ENCODE measurements at regions not wholly inside any gene's neighbourhood (a gene's known extent, or its start where the extent isn't known, plus 50 kb on each side); places are given as distances from the start of the nearest gene placed in this dataset.

DNA sequence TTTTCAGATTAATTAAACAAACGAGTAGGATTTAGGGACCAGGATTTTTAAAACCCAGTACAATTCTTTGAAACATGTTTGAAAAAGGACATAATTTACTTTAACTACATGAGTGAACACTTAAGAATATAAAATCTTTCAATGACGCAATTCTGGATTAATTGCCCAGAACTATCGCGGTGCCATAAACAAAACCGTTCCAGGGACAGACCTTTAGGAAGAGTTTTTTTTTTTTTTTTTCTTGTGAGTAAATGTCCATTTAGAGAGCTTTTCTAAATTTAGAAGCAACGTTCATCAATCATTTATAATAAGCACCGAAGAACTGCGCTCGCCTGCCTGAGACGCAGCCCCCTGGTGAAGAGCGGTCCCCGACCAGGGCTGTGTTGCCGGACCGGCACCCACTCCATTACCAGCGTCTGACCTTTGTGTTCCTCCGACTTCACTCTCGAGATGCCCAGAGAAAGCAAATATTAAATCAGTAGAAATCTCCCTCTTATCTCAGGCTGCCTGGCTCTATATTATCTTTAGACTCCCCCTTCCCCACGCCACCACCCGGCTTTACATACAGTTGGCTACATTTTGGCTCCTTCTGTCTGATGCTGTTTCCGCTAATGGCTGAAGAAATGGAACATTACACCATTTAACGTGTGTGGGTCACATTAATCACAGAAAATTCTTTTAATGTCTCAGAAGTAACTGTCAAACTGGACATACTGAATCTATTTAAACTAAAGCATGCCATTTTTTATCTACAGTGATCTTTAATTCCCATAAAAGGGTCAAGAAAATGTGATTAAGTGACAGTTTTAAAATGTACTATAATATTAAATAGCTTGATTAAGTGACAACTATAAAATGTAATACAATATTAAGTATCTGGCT, 364.0 kb upstream of the MEIS1 start:
- TF ChIP-seq, protein P1, sequence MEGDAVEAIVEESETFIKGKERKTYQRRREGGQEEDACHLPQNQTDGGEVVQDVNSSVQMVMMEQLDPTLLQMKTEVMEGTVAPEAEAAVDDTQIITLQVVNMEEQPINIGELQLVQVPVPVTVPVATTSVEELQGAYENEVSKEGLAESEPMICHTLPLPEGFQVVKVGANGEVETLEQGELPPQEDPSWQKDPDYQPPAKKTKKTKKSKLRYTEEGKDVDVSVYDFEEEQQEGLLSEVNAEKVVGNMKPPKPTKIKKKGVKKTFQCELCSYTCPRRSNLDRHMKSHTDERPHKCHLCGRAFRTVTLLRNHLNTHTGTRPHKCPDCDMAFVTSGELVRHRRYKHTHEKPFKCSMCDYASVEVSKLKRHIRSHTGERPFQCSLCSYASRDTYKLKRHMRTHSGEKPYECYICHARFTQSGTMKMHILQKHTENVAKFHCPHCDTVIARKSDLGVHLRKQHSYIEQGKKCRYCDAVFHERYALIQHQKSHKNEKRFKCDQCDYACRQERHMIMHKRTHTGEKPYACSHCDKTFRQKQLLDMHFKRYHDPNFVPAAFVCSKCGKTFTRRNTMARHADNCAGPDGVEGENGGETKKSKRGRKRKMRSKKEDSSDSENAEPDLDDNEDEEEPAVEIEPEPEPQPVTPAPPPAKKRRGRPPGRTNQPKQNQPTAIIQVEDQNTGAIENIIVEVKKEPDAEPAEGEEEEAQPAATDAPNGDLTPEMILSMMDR (IDR thresholded peaks at IDR 0.05), result no peak
- TF ChIP-seq POLR2AphosphoS5 (IDR thresholded peaks at IDR 0.05), result no peak
- TF ChIP-seq EP300 (IDR thresholded peaks at IDR 0.05), result no peak
- no peak for TF ChIP-seq POLR2A (IDR thresholded peaks at IDR 0.05)
- no peaks in the 10 kb centered on the region for H3K27me3 ChIP-seq
- H3K4me1 ChIP-seq, result no peaks in the 10 kb centered on the region
- no peak overlapping the region for H3K4me3 ChIP-seq
- 71% methylated on average over 21 of the region's 21 CpGs for WGBS
- no peak for DNase-seq (ENCODE audit: low spot score in 2 of 2)
- no peaks in the 10 kb centered on the region for H3K9me3 ChIP-seq
- H3K36me3 ChIP-seq, result no peaks in the 10 kb centered on the region
- H3K27ac ChIP-seq, result no peak overlapping the region

DNA sequence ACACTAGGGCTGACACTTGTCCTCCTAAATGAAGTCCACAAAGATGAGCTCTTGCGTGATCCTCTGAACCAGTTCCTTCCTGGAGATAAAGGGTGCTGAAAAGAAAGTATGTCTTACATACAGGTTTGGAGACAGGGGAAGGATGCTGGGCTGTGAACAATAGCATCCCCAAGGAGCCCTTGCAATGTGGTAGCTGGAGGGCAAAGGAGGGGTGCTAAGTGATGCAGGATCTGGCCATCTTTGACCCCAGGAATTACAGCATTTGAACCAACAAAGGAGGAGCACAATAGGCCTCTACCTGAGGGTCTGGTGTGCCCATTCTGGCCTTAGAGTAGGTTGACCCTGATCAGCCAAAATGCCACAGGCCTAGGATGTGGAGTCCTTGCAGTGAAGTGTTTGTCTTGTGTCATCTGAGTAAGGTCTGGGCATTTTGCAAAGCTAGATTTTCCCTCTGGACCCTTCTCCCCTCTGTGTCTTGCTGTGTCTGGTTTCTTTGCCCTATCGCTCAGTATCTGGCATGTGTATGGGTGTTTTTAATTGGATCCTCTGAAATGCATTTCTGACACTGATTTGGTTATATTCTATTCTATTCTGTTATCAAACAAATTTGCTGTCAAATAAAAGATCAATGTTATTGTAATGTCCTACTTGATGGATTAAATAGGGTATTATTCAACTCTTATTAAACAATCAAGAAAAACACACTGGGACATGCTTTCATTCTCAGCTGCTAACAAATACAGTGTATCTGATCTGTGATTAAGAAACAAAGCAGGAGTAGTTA, 364.8 kb upstream of the MEIS1 start:
- H3K9me3 ChIP-seq, result no peaks in the 10 kb centered on the region
- H3K27me3 ChIP-seq, result no peaks in the 10 kb centered on the region
- no peaks in the 10 kb centered on the region for H3K4me1 ChIP-seq
- no peaks in the 10 kb centered on the region for H3K36me3 ChIP-seq
- 100% methylated on average over 2 of the region's 2 CpGs for WGBS
- DNase-seq (ENCODE audit: low spot score in 2 of 2), result no peak
- TF ChIP-seq POLR2A (IDR thresholded peaks at IDR 0.05) (no peak), POLR2AphosphoS5 (IDR thresholded peaks at IDR 0.05) (no peak), EP300 (IDR thresholded peaks at IDR 0.05) (no peak)
- TF ChIP-seq, protein P1 (IDR thresholded peaks at IDR 0.05), result no peak
- H3K4me3 ChIP-seq, result no peak overlapping the region
- no peak overlapping the region for H3K27ac ChIP-seq

DNA sequence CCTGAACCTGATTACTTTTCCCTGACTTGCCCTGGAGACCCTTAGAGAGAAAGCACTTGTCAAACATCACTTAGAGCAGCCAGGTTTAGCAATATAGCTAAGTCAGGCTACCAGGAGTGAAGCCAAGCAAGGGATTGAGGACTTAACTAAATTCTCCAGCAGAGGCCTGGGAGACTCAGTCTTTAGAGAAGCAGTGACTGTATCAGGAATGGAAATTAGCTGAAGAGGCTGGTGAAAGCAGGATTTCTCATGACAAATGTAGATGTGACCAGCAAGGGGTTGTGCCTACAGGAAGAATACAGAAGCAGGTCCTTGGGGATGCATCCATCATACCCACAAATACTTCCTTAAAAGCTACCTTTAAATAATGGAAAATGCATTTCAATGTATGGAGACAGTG, 368.9 kb upstream of the MEIS1 start:
- no peak for DNase-seq (ENCODE audit: low spot score in 2 of 2)
- H3K27me3 ChIP-seq, result no peaks in the 10 kb centered on the region
- no peak overlapping the region for H3K4me3 ChIP-seq

DNA sequence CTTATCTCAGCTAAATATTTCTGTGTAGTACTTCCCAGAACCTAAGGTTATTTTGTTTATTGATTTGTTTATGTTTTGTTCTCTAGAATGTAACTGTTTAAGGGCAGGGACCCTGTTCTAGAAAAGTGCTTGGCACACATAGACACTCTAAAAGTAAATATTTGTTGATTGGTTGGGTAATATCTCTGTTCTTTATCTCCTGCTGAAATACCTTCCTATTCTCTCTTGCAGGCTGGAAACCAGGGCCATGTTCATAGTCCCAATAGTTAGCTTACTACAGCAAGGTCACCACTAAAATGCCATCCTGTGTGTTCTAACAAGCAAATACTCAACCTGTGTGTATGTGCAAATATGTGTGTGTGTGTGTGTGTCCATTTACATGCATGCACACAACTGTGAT, 375.6 kb upstream of the MEIS1 start:
- H3K4me3 ChIP-seq, result no peak overlapping the region
- H3K4me1 ChIP-seq, result no peaks in the 10 kb centered on the region
- no peak for TF ChIP-seq POLR2AphosphoS5 (IDR thresholded peaks at IDR 0.05)
- TF ChIP-seq POLR2A (IDR thresholded peaks at IDR 0.05), result no peak
- TF ChIP-seq EP300 (IDR thresholded peaks at IDR 0.05), result no peak
- TF ChIP-seq, protein P1 (IDR thresholded peaks at IDR 0.05), result no peak
- DNase-seq (ENCODE audit: low spot score in 2 of 2), result no peak
- no peaks in the 10 kb centered on the region for H3K27me3 ChIP-seq
- H3K36me3 ChIP-seq, result no peaks in the 10 kb centered on the region
- H3K9me3 ChIP-seq, result no peaks in the 10 kb centered on the region
- no peak overlapping the region for H3K27ac ChIP-seq

More for the DNA sequence above, 368.9 kb upstream of the MEIS1 start:
- TF ChIP-seq EP300 (IDR thresholded peaks at IDR 0.05) (no peak), POLR2A (IDR thresholded peaks at IDR 0.05) (no peak), POLR2AphosphoS5 (IDR thresholded peaks at IDR 0.05) (no peak)
- TF ChIP-seq, protein P1 (IDR thresholded peaks at IDR 0.05), result no peak
- Histone ChIP-seq H3K27ac (no peak overlapping the region), H3K36me3 (no peaks in the 10 kb centered on the region), H3K4me1 (no peaks in the 10 kb centered on the region), H3K9me3 (no peaks in the 10 kb centered on the region)

DNA sequence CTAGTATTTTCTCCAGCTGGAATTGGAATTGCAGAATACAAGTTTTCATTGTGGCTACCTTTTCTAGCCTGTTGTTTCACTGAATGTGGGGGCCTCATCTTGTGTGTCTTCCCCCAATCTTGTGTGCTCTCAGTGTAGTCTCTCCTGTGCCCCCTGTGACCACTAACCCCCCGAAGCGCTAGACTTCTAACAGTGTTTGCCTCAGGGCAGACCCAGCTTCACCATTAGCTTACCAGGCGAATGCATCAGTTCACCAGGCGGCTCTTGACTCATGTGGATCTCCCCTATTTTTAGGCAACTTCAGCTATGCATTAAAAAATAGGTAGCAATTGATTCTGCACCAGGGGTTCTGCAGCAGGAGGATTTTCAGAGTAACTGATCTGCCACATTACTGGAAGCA, 376.2 kb upstream of the MEIS1 start:
- TF ChIP-seq EP300 (IDR thresholded peaks at IDR 0.05) (no peak), POLR2AphosphoS5 (IDR thresholded peaks at IDR 0.05) (no peak)
- TF ChIP-seq, protein P1 (IDR thresholded peaks at IDR 0.05), result no peak
- Histone ChIP-seq H3K4me1 (no peaks in the 10 kb centered on the region), H3K27ac (no peak overlapping the region), H3K36me3 (no peaks in the 10 kb centered on the region), H3K27me3 (no peaks in the 10 kb centered on the region), H3K4me3 (no peak overlapping the region), H3K9me3 (no peaks in the 10 kb centered on the region)
- 90% methylated on average over 4 of the region's 4 CpGs for WGBS
- DNase-seq (ENCODE audit: low spot score in 2 of 2), result no peak

Measured in suprapubic skin (tissue), 4 donors.